Osteoblast (primary cell): ENCODE measurements at regions not wholly inside any gene's neighbourhood (a gene's known extent, or its start where the extent isn't known, plus 50 kb on each side); places are given as distances from the start of the nearest gene placed in this dataset.
A peak's percentile ranks its signal among the peaks of the same experiment; 100 is the strongest.

Experiments
- DNase-seq: peaks from one replicate; pipeline ENCODE4 v3.0.0; 2011; ENCODE audit warnings: low spot score, mixed read lengths; ENCODE audit not compliant: insufficient read length; ENCODE audit errors: missing footprints
- H2AFZ ChIP-seq: 2 replicates; pipeline ENCODE4 v1.6.0; 2011; ENCODE audit warnings: mild to moderate bottlenecking, low read length
- H3K27ac ChIP-seq: 2 replicates; pipeline ENCODE4 v1.5.1; 2011; ENCODE audit warnings: mild to moderate bottlenecking, low read depth, low read length, moderate library complexity
- H3K27me3 ChIP-seq: 2 replicates; pipeline ENCODE4 v1.6.0; 2012; ENCODE audit warnings: mild to moderate bottlenecking, control low read depth, inconsistent platforms, low read length, moderate library complexity; ENCODE audit not compliant: insufficient read depth
- H3K36me3 ChIP-seq: 2 replicates; pipeline ENCODE4 v1.5.1; 2011; ENCODE audit warnings: mild to moderate bottlenecking, low read length, control low read depth, moderate library complexity; ENCODE audit not compliant: insufficient read depth
- H3K4me1 ChIP-seq: 2 replicates; pipeline ENCODE4 v1.5.1; 2011; ENCODE audit warnings: mild to moderate bottlenecking, low read length, control low read depth, moderate library complexity; ENCODE audit not compliant: insufficient read depth
- H3K4me2 ChIP-seq: 2 replicates; pipeline ENCODE4 v1.6.0; 2011; ENCODE audit warnings: mild to moderate bottlenecking, low read length; ENCODE audit not compliant: insufficient read depth
- H3K4me3 ChIP-seq: fragments of 200-600 bp; sonication (generic); 3 replicates; pipeline ENCODE4 v1.5.1; 2012; ENCODE audit warnings: mild to moderate bottlenecking, low read length, inconsistent platforms; ENCODE audit not compliant: insufficient read depth
- H3K79me2 ChIP-seq: 2 replicates; pipeline ENCODE4 v1.6.0; 2012; ENCODE audit warnings: mild to moderate bottlenecking, low read length, control low read depth, inconsistent platforms; ENCODE audit not compliant: insufficient read depth
- H3K9me3 ChIP-seq: 2 replicates; pipeline ENCODE4 v1.5.1; 2011; ENCODE audit warnings: low read depth, low read length, control low read depth
- H4K20me1 ChIP-seq: 2 replicates; pipeline ENCODE4 v1.6.0; 2012; ENCODE audit warnings: mild to moderate bottlenecking, low read length, control low read depth; ENCODE audit not compliant: insufficient read depth
- CTCF ChIP-seq: IDR thresholded peaks from 2 replicates; pipeline ENCODE4 v1.5.1; 2011; ENCODE audit warnings: mild to moderate bottlenecking, low read depth, low read length, moderate library complexity; ENCODE audit errors: extremely low read depth

DNA sequence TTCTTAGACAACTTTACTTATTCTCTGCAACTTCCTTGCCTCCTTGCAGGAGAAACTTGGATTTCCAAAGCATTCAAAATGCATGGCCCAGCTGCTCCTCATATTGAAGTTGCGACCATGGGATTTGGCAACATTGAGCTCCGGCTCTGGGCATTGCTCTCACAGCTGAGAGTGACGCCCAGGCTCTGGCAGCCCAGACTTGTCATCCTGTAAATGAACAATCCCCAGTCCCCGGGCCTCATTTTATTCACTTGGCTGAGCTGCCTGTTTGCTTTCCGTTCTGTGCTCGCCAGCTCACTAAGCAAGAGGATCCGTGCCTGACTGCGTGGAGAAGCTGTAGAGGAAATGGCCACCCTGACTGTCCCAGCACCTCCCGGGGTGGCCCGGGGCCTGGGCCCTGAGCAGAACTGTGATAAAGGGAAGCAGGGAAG is 119.5 kb upstream of the CD93 start:
- H3K27ac ChIP-seq = no peak overlapping the region
- no peak overlapping the region for H3K4me3 ChIP-seq
- no peaks in the 10 kb centered on the region for H3K9me3 ChIP-seq
- no peak overlapping the region for H3K4me2 ChIP-seq
- no peaks in the 10 kb centered on the region for H4K20me1 ChIP-seq
- H3K4me1 ChIP-seq = no peaks in the 10 kb centered on the region
- H3K27me3 ChIP-seq = peaks cover 25% of the 10 kb centered on the region
- DNase-seq = no peak
- H2AFZ ChIP-seq = peak overlapping the region; percentile 42
- H3K36me3 ChIP-seq = no peaks in the 10 kb centered on the region
- no peaks in the 10 kb centered on the region for H3K79me2 ChIP-seq
- no peak for TF ChIP-seq CTCF

- Histone ChIP-seq H3K4me1 (no peaks in the 10 kb centered on the region), H4K20me1 (no peaks in the 10 kb centered on the region), H3K27me3 (peaks cover 25% of the 10 kb centered on the region), H3K36me3 (no peaks in the 10 kb centered on the region), H2AFZ (peak overlapping the region; percentile 42), H3K27ac (no peak overlapping the region), H3K4me2 (no peak overlapping the region), H3K4me3 (no peak overlapping the region), H3K79me2 (no peaks in the 10 kb centered on the region), H3K9me3 (no peaks in the 10 kb centered on the region)
- no peak for TF ChIP-seq CTCF
- no peak for DNase-seq
Measured at GRCh38 chr20:23205211-23205610, 119.1 kb upstream of the CD93 start.

DNA sequence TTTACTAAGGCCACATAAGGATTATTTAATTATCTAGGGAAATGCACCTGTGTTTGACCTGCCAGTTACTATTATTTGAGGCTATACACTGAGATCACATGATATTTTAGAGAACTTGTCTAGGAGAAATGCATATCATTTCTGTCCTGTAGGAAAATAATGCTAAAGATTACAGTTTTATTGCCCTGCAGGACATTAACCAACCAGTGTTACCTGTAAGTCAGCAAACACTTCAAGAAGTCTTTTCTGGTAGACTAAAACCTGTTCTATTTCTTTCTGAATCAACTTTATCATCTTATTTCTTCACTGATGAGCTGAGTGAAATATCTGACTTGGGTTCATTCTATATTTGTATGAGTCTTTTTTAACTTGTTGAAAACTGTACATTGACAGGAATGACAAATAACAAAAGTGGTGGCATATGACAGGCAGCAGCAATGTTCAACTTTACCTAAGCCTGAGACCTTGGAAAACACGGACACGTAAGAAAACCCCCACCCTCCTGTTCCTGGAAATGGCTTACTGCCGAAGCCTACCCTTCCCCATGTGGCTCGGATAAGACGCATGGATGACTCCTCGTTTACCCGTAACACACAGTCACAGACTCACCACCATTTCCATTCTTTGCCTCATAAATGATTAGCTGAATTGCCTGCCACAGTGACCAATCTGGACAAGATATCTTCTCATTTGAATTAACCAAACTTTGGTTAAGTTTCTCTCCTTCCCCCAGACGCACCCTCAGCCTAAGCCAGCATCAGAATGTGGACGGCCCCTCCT is 118.0 kb upstream of the CD93 start:
- Histone ChIP-seq H3K79me2 (no peaks in the 10 kb centered on the region), H3K27me3 (peaks cover 19% of the 10 kb centered on the region), H3K9me3 (no peaks in the 10 kb centered on the region), H2AFZ (no peak overlapping the region), H3K4me3 (no peak overlapping the region), H3K36me3 (no peaks in the 10 kb centered on the region), H3K27ac (no peak overlapping the region), H3K4me1 (no peaks in the 10 kb centered on the region), H4K20me1 (no peaks in the 10 kb centered on the region), H3K4me2 (no peak overlapping the region)
- TF ChIP-seq CTCF = no peak
- DNase-seq = no peak

DNA sequence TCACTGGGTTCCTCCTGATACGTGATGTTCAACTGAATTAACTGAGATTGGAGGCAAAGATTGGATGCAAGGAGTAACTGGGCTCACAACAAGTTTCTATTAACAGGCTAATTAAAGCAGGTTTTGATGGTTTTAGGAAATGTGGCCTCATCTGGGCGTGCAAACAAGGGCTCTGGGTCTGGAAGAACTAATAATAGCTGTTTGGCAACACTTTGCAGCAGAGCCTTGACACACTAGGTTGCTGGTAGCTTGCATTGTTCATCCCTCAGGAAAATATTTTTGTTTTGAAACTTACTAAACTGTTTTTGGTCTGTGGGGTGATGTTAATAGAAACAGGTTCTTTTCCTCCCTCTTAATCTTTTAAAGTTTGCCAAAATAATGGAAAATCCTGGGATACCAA is 117.2 kb upstream of the CD93 start:
- no peak for DNase-seq
- no peaks in the 10 kb centered on the region for H3K9me3 ChIP-seq
- no peaks in the 10 kb centered on the region for H3K79me2 ChIP-seq
- H3K36me3 ChIP-seq = no peaks in the 10 kb centered on the region
- no peak for TF ChIP-seq CTCF
- no peak overlapping the region for H3K4me2 ChIP-seq
- no peak overlapping the region for H3K4me3 ChIP-seq
- no peaks in the 10 kb centered on the region for H3K4me1 ChIP-seq
- H2AFZ ChIP-seq = no peak overlapping the region
- H3K27ac ChIP-seq = no peak overlapping the region
- no peaks in the 10 kb centered on the region for H4K20me1 ChIP-seq
- peaks cover 16% of the 10 kb centered on the region for H3K27me3 ChIP-seq
